Body of pancreas (tissue), 4 donors: ENCODE measurements at regions not wholly inside any gene's neighbourhood (a gene's known extent, or its start where the extent isn't known, plus 50 kb on each side); places are given as distances from the start of the nearest gene placed in this dataset.
A peak's percentile ranks its signal among the peaks of the same experiment; 100 is the strongest.

Source experiments
- ATAC-seq: fragments of 150-250 bp; one replicate; pipeline ENCODE4 v1.9.1; 2016
- DNase-seq, 4 donors: peaks; one replicate each; pipeline ENCODE4 v3.0.0-alpha.2; 2019
- H3K27ac ChIP-seq, 4 donors: fragments of 200-600 bp; sonication (generic); 1 replicate in 3 of 4; 2 replicates in 1 of 4; pipeline versions ENCODE4 v1.5.1 to v1.6.1; 2016 to 2019; ENCODE audit warnings: mild to moderate bottlenecking in 1 of 4, mixed read lengths in 1 of 4, moderate library complexity in 1 of 4
- H3K27me3 ChIP-seq, 2 donors: fragments of 200-600 bp; sonication (generic); one replicate each; pipeline ENCODE4 v1.6.0; 2016; ENCODE audit warnings: mild to moderate bottlenecking in 1 of 2
- H3K36me3 ChIP-seq, 2 donors: fragments of 200-600 bp; sonication (generic); replicated peaks in 1 of 2; 2 replicates each; pipeline ENCODE4 v1.5.1; 2016; ENCODE audit warnings: low read depth in 2 of 2; ENCODE audit not compliant: insufficient read depth in 1 of 2
- H3K4me1 ChIP-seq: fragments of 200-600 bp; sonication (generic); one replicate; pipeline ENCODE4 v1.6.0; 2016
- H3K4me3 ChIP-seq, 2 donors: fragments of 200-600 bp; sonication (generic); 1 replicate in 1 of 2; 2 replicates in 1 of 2; pipeline ENCODE4 v1.5.1; 2016 to 2019
- H3K9me3 ChIP-seq, 3 donors: fragments of 200-600 bp; sonication (generic); 1 replicate in 2 of 3; 2 replicates in 1 of 3; pipeline ENCODE4 v1.5.1; 2016
- POLR2A ChIP-seq, 3 donors: fragments of 450-650 bp; IDR thresholded peaks; one replicate each; pipeline ENCODE4 v1.6.1; 2016; ENCODE audit warnings: antibody characterized with exemption in 3 of 3, mild to moderate bottlenecking in 2 of 3
- WGBS, 2 donors: methylation state at CpG; one replicate each; pipeline ENCODE4 v1.1.5; 2017; 5-methylcytosine and 5-hydroxymethylcytosine counted together
- intact Hi-C: fragments of 100-400 bp; cut with DNase I; formaldehyde crosslinking; loops from one replicate; pipeline ENCODE4 v1.15.1; 2023
- TF ChIP-seq, protein P1 (sequence below), 7 experiments: fragments of 450-650 bp in 4 of 7; fragments of 200-600 bp in 3 of 7; sonication (generic) in 3 of 7; IDR thresholded peaks; one replicate each; pipeline ENCODE4 v1.5.1; 2016 to 2019; ENCODE audit warnings: antibody characterized with exemption in 7 of 7

DNA sequence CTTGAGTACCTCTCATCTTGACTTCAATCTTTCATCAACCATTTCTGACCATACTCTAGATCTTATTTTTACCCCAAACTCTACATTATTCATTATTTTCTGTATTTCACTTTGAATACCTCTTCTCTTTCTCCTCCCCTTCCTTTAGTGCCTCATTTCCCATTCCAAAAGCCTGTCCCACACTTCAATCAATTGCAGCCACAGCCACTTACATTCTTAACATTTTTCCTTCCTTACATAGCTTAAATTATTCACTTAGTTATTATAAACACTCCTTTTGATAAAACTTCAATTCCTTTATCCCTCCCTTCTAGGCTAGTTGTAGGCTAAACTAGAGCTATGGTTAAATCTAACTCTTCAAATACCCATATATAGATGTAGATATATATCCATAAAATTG lies 344.0 kb downstream of the PRR16 start:
- H3K36me3 ChIP-seq, result no peaks in the 10 kb centered on the region
- no peak for TF ChIP-seq POLR2A (IDR thresholded peaks at IDR 0.05)
- TF ChIP-seq, protein P1, sequence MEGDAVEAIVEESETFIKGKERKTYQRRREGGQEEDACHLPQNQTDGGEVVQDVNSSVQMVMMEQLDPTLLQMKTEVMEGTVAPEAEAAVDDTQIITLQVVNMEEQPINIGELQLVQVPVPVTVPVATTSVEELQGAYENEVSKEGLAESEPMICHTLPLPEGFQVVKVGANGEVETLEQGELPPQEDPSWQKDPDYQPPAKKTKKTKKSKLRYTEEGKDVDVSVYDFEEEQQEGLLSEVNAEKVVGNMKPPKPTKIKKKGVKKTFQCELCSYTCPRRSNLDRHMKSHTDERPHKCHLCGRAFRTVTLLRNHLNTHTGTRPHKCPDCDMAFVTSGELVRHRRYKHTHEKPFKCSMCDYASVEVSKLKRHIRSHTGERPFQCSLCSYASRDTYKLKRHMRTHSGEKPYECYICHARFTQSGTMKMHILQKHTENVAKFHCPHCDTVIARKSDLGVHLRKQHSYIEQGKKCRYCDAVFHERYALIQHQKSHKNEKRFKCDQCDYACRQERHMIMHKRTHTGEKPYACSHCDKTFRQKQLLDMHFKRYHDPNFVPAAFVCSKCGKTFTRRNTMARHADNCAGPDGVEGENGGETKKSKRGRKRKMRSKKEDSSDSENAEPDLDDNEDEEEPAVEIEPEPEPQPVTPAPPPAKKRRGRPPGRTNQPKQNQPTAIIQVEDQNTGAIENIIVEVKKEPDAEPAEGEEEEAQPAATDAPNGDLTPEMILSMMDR (IDR thresholded peaks at IDR 0.05), result no peak
- ATAC-seq, result no peak
- intact Hi-C loops, result no loop called here
- no peak for DNase-seq
- no peaks in the 10 kb centered on the region for H3K27me3 ChIP-seq
- H3K4me3 ChIP-seq, result no peak overlapping the region
- no peaks in the 10 kb centered on the region for H3K4me1 ChIP-seq
- H3K27ac ChIP-seq, result no peak overlapping the region
- H3K9me3 ChIP-seq, result no peaks in the 10 kb centered on the region

DNA sequence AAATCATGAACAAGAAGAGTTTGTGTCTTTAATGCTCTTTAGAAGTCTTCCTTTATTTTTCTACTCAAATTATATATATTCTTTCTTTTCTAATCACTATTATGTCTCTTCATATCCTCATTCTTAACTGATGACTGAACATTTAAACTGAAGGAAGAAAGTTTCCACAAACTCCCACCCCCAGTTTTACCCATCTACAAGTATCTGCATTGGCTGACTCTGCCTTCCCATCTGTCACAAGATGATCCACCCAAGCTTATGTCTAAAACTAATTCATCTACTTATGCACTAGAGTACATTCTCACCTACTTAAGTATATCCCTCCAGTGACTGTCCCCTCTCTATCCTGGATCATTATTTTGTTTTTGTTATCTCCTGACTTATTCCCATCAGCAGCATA lies 344.5 kb downstream of the PRR16 start:
- no peak for DNase-seq
- no peak overlapping the region for H3K27ac ChIP-seq
- intact Hi-C loops, result no loop called here

DNA sequence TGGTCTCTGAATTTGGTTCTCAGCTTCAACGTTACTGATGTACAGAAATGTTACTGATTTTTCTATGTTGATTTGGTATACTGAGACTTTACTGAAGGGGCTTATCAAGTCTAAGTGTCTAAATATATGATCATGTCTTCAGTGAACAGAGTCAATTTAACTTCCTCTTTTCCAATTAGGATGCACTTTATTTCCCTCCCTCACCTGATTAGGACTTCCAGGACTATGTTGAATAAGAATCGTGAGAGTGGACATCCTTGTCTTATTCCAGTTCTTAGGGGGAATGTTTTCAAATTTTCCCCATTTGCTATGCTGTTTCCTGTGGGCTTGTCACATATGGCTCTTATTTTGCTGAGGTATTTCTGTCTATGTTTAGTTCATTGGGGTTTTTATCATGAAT lies 349.5 kb downstream of the PRR16 start:
- DNase-seq (no peak), ATAC-seq (no peak)
- intact Hi-C loops, result no loop called here
- no peaks in the 10 kb centered on the region for H3K36me3 ChIP-seq
- TF ChIP-seq, protein P1 (IDR thresholded peaks at IDR 0.05), result no peak
- TF ChIP-seq POLR2A (IDR thresholded peaks at IDR 0.05), result no peak
- no peaks in the 10 kb centered on the region for H3K9me3 ChIP-seq
- H3K27me3 ChIP-seq, result no peaks in the 10 kb centered on the region
- no peak overlapping the region for H3K27ac ChIP-seq
- no peaks in the 10 kb centered on the region for H3K4me1 ChIP-seq
- WGBS, 2 donors, result 70 to 72% methylated on average over 2 of the region's 2 CpGs
- H3K4me3 ChIP-seq, result no peak overlapping the region

More for the DNA sequence above, 344.5 kb downstream of the PRR16 start:
- no peak for ATAC-seq
- H3K36me3 ChIP-seq, result no peaks in the 10 kb centered on the region
- H3K4me3 ChIP-seq, result no peak overlapping the region
- no peaks in the 10 kb centered on the region for H3K4me1 ChIP-seq
- no peak for TF ChIP-seq POLR2A (IDR thresholded peaks at IDR 0.05)
- TF ChIP-seq, protein P1 (IDR thresholded peaks at IDR 0.05), result no peak
- H3K27me3 ChIP-seq, result no peaks in the 10 kb centered on the region
- no peaks in the 10 kb centered on the region for H3K9me3 ChIP-seq

DNA sequence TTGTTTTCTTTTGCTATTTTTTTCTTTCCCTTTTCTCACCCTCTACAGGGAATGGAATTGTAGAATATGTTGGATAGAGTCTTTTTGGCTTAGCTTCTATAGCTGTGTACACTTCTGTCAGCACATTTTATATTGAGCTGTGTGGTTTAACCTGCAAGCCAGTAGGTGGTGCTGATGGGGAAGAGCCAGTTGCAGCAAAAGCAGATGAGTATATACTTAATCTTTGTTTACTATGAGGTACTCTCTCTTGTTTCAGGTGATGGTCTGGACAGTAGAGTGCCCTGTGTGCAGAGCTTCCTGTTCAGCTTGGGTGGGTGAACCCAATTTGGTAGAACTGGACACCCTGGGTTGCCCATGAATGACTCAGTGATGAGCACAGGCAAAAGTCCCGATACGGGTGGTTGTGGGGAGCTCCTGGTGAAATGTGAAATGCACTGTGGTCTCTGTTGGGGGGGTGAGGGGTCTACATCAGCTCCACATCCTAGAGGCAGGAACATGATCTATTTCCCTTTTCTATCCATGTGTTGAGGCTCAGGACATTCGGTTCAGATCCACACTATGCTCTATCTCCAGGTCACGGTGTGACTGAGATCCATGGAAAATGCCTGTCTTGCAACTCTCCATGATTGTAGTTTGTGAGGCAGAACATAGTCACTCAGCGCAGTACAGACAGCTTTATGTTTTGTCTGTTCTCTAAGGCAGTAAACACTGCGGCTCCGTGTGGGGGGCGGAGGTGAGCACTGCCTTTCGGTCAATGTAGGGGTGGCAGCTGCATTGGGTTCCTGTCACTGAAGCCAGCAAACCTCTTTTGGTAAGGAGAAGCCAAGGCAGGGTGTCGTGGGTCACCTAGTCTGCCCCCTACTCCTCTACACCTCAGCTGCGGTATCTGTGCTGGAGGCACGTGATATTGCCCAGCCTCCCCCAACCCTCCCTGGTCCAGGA lies 353.2 kb downstream of the PRR16 start:
- no peak for ATAC-seq
- H3K36me3 ChIP-seq, result no peaks in the 10 kb centered on the region
- no peak overlapping the region for H3K27ac ChIP-seq
- intact Hi-C loops, result no loop called here
- no peaks in the 10 kb centered on the region for H3K9me3 ChIP-seq
- no peak overlapping the region for H3K4me3 ChIP-seq
- H3K27me3 ChIP-seq, result no peaks in the 10 kb centered on the region
- no peak for DNase-seq
- TF ChIP-seq, protein P1 (IDR thresholded peaks at IDR 0.05), result peak in 1 of 7 experiments; percentile 22
- TF ChIP-seq POLR2A (IDR thresholded peaks at IDR 0.05), result no peak
- WGBS, 2 donors, result 89 to 92% methylated on average over 10 to 12 of the region's 12 CpGs
- H3K4me1 ChIP-seq, result no peaks in the 10 kb centered on the region

DNA sequence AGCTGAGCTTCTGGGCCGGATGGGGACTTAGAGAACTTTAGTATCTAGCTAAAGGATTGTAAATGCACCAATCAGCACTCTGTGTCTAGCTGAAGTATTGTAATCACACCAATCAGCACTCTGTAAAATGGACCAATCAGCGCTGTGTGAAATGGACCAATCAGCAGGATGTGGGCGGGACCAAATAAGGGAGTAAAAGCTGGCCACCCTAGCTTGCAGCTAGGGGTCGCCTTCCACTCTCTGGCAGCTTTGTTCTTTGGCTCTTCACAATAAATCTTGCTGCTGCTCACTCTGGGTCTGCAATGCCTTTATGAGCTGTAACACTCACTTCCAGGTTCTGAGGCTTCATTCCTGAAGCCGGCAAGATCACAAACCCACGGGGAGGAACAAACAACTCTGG lies 354.0 kb downstream of the PRR16 start:
- no peak overlapping the region for H3K27ac ChIP-seq
- ATAC-seq, result no peak
- no peaks in the 10 kb centered on the region for H3K27me3 ChIP-seq
- H3K4me1 ChIP-seq, result no peaks in the 10 kb centered on the region
- TF ChIP-seq, protein P1 (IDR thresholded peaks at IDR 0.05), result no peak
- TF ChIP-seq POLR2A (IDR thresholded peaks at IDR 0.05), result no peak
- DNase-seq, result no peak
- intact Hi-C loops, result no loop called here
- H3K36me3 ChIP-seq, result no peaks in the 10 kb centered on the region
- H3K4me3 ChIP-seq, result no peak overlapping the region
- no peaks in the 10 kb centered on the region for H3K9me3 ChIP-seq
- WGBS, 2 donors, result 73 to 74% methylated on average over 6 of the region's 6 CpGs
